A673 (cell line): ENCODE measurements at regions not wholly inside any gene's neighbourhood (a gene's known extent, or its start where the extent isn't known, plus 50 kb on each side); places are given as distances from the start of the nearest gene placed in this dataset.

Source experiments
- BruUV-seq: library from RNA; stranded (reverse); fragments of 400-500 nt; replicated peaks from 2 replicates; lab custom pipeline; 2021; lab: Mats Ljungman, UMichigan
- CTCF ChIA-PET: fragments of 300-600 bp; sonication (Branson Sonifier 250); formaldehyde crosslinking; loops from one replicate; lab custom pipeline; 2022; ENCODE audit warnings: antibody characterized with exemption; lab: Charles Lee
- POLR2A ChIA-PET: fragments of 300-600 bp; sonication (Branson Sonifier 250); formaldehyde crosslinking; loops from one replicate; lab custom pipeline; 2022; ENCODE audit warnings: antibody characterized with exemption; ENCODE audit not compliant: low non-redundant PET; lab: Charles Lee
- DNase-seq: peaks from one replicate; pipeline ENCODE4 v3.0.0-alpha.2; 2015; ENCODE audit warnings: low spot score
- H3K27ac ChIP-seq: fragments of 200-600 bp; sonication (generic); 2 replicates; pipeline ENCODE4 v1.5.1; 2016; ENCODE audit warnings: mixed run types, low read depth, mild to moderate bottlenecking, mixed read lengths, antibody characterized with exemption, low read length; ENCODE audit not compliant: poor library complexity, severe bottlenecking
- H3K27me3 ChIP-seq: fragments of 200-600 bp; sonication (generic); replicated peaks from 2 replicates; pipeline ENCODE4 v1.6.1; 2017; ENCODE audit warnings: mixed run types, low read depth, mild to moderate bottlenecking, mixed read lengths, antibody characterized with exemption, low read length; ENCODE audit not compliant: insufficient read depth, poor library complexity
- H3K36me3 ChIP-seq: fragments of 200-600 bp; sonication (generic); 2 replicates; pipeline ENCODE4 v1.6.1; 2016; ENCODE audit warnings: mixed run types, mild to moderate bottlenecking, mixed read lengths, antibody characterized with exemption, low read length; ENCODE audit not compliant: insufficient read depth, poor library complexity, severe bottlenecking
- H3K4me1 ChIP-seq: fragments of 200-600 bp; sonication (generic); 2 replicates; pipeline ENCODE4 v1.6.1; 2017; ENCODE audit warnings: mixed run types, mild to moderate bottlenecking, mixed read lengths, antibody characterized with exemption, low read length; ENCODE audit not compliant: insufficient read depth, poor library complexity, severe bottlenecking
- H3K4me3 ChIP-seq: fragments of 200-600 bp; sonication (generic); 2 replicates; pipeline ENCODE4 v1.5.1; 2016; ENCODE audit warnings: low read depth, mixed run types, mild to moderate bottlenecking, mixed read lengths, low read length; ENCODE audit not compliant: poor library complexity, severe bottlenecking
- H3K9me3 ChIP-seq: fragments of 200-600 bp; sonication (generic); 2 replicates; pipeline ENCODE4 v1.6.1; 2016; ENCODE audit warnings: mixed run types, low read depth, mild to moderate bottlenecking, mixed read lengths, antibody characterized with exemption, low read length; ENCODE audit not compliant: poor library complexity, severe bottlenecking
- CTCF ChIP-seq: fragments of 300-800, 200-600 bp; sonication (generic); conservative IDR thresholded peaks from 2 replicates; pipeline ENCODE4 v1.5.1; 2017; ENCODE audit warnings: low read depth, mild to moderate bottlenecking, antibody characterized with exemption, low read length, moderate library complexity, mixed read lengths
- EZH2 ChIP-seq: fragments of 200-600 bp; sonication (generic); IDR thresholded peaks from 2 replicates; pipeline ENCODE4 v1.6.1; 2017; ENCODE audit warnings: borderline replicate concordance, low read depth, mild to moderate bottlenecking, mixed read lengths, antibody characterized with exemption, low read length; ENCODE audit not compliant: poor library complexity, severe bottlenecking
- intact Hi-C: fragments of 100-400 bp; cut with micrococcal nuclease; formaldehyde crosslinking; loops from one replicate; pipeline ENCODE4 v1.10.0; 2022; ENCODE audit not compliant: unreplicated experiment

DNA sequence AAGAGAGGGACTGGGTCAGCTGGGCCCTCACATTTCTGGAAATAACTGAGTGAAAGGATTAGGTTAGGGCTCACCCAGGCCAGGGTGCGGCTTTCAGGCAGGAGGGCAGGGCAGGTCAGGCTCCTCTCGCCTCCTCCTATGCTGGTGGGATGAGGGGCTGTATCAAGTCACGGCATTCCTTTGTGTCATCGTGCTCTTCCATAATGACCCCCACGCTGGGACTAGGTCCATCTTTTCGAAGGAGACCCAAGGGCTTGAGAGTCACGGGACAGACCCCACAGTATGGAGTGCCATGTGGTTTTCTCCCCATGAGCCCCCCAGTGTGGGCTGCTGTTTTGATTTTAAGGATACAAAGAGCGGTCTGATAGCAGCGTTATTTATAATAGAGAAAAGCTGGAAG, 137.8 kb upstream of the COPS8 start:
- TF ChIP-seq EZH2, result no peak
- no peak for TF ChIP-seq CTCF
- no peaks in the 10 kb centered on the region for H3K36me3 ChIP-seq
- intact Hi-C loops, result no loop called here
- no TSS peak for BruUV-seq
- DNase-seq, result no peak
- no peaks in the 10 kb centered on the region for H3K4me1 ChIP-seq
- no peaks in the 10 kb centered on the region for H3K27me3 ChIP-seq
- CTCF ChIA-PET, result no interaction called here
- no peak overlapping the region for H3K27ac ChIP-seq
- H3K9me3 ChIP-seq, result no peaks in the 10 kb centered on the region
- POLR2A ChIA-PET, result no interaction called here
- H3K4me3 ChIP-seq, result no peak overlapping the region

DNA sequence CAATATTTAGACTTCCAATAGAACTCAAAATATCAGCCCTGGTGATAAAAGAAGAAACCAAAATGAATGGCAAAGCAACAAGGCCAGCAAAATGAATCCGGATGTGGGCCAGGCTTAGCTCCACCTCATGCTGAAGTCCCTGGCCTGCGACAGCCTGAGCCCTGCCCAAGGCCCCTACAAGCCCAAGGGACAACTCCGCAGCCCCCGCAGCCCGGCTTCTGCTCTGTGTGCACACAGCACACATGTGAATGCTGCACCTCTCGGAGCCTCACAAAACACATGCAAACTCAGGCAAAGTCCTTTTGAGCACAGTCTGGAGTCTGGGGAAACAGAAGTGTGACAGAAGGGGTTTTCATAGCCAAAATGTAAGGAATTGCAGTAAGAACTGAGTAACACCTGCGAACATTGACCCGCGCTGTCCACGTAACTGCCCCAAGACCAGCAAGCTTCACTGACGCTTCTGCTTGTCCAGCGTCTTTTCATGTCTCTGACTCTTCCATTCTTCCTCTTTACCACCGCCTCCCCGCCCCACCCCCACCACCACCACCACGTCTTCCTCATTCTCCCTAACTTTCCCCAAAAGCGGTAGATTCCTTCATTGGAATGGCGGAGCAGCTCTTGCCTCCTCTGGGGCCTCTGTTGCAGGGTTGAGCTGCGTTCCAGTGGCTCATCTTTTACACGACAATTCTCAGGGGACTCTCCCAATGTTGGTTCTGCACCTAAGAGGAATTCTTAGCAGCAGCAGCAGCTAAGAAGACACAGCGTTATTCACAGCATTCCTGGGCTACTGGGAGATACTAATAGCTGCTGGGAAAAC, 136.4 kb upstream of the COPS8 start:
- Histone ChIP-seq H3K27me3 (no peaks in the 10 kb centered on the region), H3K36me3 (no peaks in the 10 kb centered on the region), H3K27ac (no peak overlapping the region), H3K9me3 (no peaks in the 10 kb centered on the region), H3K4me3 (no peak overlapping the region), H3K4me1 (no peaks in the 10 kb centered on the region)
- ChIA-PET POLR2A (no interaction called here), CTCF (no interaction called here)
- DNase-seq, result no peak
- TF ChIP-seq EZH2, result no peak
- no peak for TF ChIP-seq CTCF
- intact Hi-C loops, result no loop called here
- no TSS peak for BruUV-seq

DNA sequence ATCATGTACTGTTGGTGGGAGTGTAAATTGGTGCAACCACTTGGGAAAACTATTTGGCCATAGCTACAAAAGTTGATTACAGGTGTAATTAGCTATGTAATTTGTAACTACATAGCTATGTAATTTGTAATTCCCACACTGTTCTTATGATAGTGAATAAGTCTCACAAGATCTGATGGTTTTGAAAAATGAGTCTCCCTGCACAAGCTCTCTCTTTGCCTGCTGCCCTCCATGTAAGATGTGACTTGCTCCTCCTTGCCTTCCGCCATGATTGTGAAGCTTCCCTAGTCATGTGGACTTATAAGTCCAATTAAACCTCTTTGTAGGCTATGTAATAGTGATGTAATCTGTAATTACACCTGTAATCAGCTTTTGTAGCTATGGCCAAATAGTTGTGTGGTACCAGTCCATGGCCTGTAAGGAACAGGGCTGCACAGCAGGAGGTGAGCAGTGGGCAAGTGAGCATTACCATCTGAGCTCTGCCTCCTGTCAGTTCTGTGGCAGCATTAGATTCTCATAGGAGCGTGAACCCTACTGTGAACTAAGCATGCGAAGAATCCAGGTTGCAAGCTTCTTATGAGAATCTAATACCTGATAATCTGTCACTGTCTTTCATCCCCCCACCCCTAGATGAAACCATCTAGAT, 133.7 kb upstream of the COPS8 start:
- Histone ChIP-seq H3K4me3 (no peak overlapping the region), H3K27ac (no peak overlapping the region), H3K9me3 (no peaks in the 10 kb centered on the region), H3K4me1 (no peaks in the 10 kb centered on the region), H3K36me3 (no peaks in the 10 kb centered on the region), H3K27me3 (peaks cover 4% of the 10 kb centered on the region)
- no peak for DNase-seq
- intact Hi-C loops, result no loop called here
- BruUV-seq, result no TSS peak
- ChIA-PET CTCF (no interaction called here), POLR2A (no interaction called here)
- TF ChIP-seq EZH2, result no peak
- TF ChIP-seq CTCF, result no peak
